Endothelial cell (in vitro differentiated cells): ENCODE measurements at regions not wholly inside any gene's neighbourhood (a gene's known extent, or its start where the extent isn't known, plus 50 kb on each side); places are given as distances from the start of the nearest gene placed in this dataset.

Source experiments
- DNase-seq: peaks from one replicate; pipeline ENCODE4 v3.0.0; 2021; ENCODE audit warnings: low spot score
- H3K27ac Mint-ChIP-seq: one replicate; pipeline ENCODE4 v1.8.0; 2021; ENCODE audit warnings: mixed read lengths, inconsistent platforms; ENCODE audit not compliant: unreplicated experiment
- H3K27me3 Mint-ChIP-seq: one replicate; pipeline ENCODE4 v1.8.0; 2021; ENCODE audit warnings: mild to moderate bottlenecking, moderate library complexity, mixed read lengths, inconsistent platforms; ENCODE audit not compliant: unreplicated experiment
- H3K36me3 Mint-ChIP-seq: one replicate; pipeline ENCODE4 v1.8.0; 2021; ENCODE audit warnings: mild to moderate bottlenecking, low read depth, mixed read lengths, inconsistent platforms; ENCODE audit not compliant: unreplicated experiment
- H3K4me1 Mint-ChIP-seq: one replicate; pipeline ENCODE4 v1.8.0; 2021; ENCODE audit warnings: mild to moderate bottlenecking, mixed read lengths, inconsistent platforms; ENCODE audit not compliant: unreplicated experiment
- H3K4me3 Mint-ChIP-seq: one replicate; pipeline ENCODE4 v1.8.0; 2021; ENCODE audit warnings: mild to moderate bottlenecking, mixed read lengths, inconsistent platforms; ENCODE audit not compliant: unreplicated experiment
- H3K9me3 Mint-ChIP-seq: one replicate; pipeline ENCODE4 v1.8.0; 2021; ENCODE audit warnings: mixed read lengths, inconsistent platforms; ENCODE audit not compliant: unreplicated experiment
- TF ChIP-seq, protein P1 (sequence below): fragments of 200-600 bp; sonication (generic); IDR thresholded peaks from one replicate; pipeline ENCODE4 v1.5.0; 2021; ENCODE audit warnings: antibody characterized with exemption; ENCODE audit not compliant: unreplicated experiment

DNA sequence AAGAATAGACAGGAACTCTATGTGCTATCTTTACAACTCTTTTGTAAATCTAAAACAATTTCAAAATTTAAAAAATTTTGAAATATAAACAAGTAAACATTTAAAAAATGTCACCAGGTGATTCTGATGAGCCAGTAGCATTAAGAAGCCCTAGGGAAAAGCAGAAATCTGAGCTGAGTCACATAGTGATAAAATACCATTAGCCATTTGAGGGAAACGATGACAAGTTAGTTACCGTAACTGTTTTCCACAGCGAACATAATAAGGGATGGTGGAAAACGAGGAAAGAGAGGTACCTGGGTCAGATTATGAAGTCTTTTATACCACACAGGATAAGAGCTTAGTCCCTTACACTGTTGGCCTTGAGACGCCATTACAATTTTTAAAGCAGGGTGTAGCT, 55.5 kb downstream of the PRR15 start:
- TF ChIP-seq, protein P1, sequence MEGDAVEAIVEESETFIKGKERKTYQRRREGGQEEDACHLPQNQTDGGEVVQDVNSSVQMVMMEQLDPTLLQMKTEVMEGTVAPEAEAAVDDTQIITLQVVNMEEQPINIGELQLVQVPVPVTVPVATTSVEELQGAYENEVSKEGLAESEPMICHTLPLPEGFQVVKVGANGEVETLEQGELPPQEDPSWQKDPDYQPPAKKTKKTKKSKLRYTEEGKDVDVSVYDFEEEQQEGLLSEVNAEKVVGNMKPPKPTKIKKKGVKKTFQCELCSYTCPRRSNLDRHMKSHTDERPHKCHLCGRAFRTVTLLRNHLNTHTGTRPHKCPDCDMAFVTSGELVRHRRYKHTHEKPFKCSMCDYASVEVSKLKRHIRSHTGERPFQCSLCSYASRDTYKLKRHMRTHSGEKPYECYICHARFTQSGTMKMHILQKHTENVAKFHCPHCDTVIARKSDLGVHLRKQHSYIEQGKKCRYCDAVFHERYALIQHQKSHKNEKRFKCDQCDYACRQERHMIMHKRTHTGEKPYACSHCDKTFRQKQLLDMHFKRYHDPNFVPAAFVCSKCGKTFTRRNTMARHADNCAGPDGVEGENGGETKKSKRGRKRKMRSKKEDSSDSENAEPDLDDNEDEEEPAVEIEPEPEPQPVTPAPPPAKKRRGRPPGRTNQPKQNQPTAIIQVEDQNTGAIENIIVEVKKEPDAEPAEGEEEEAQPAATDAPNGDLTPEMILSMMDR: no peak
- Mint-ChIP-seq H3K4me1 (no peaks in the 10 kb centered on the region), H3K36me3 (no peaks in the 10 kb centered on the region), H3K27me3 (peaks cover 1% of the 10 kb centered on the region), H3K9me3 (no peaks in the 10 kb centered on the region), H3K27ac (no peak overlapping the region), H3K4me3 (no peak overlapping the region)
- no peak for DNase-seq

DNA sequence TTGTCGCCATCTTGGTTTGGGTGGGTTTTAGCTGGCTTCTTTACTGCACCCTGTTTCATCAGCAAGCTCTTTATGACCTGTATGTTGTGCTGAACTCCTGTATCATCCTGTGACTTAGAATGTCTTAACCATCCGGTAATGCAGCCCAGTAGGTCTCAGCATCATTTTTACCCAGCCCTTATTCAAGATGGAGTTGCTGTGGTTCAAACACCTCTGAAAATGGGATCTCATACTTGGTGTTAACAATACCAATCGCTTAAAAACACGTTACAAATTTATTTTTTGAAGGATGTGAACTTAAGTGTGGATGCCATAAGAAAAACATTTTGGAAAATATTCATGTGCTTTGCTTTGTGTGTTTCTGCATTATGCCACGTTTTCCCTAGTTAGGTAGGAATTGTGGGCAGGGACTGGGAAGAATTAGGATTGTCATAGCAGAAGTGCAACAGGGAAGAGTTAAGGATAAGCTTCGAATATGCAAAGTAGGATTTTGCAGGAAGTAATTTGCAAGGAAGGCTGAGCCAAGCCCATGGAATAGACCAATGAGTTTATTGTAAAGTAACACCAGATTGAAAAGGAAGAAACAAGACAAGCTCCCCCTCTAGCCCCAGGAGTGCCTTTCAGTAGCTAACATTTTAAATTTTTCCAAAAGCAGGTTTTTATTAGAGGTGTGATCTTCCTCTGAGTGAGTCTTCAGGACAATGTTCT, 56.4 kb downstream of the PRR15 start:
- DNase-seq: no peak
- no peaks in the 10 kb centered on the region for H3K9me3 Mint-ChIP-seq
- peaks cover 1% of the 10 kb centered on the region for H3K27me3 Mint-ChIP-seq
- no peak overlapping the region for H3K4me3 Mint-ChIP-seq
- TF ChIP-seq, protein P1: no peak
- H3K27ac Mint-ChIP-seq: no peak overlapping the region
- H3K4me1 Mint-ChIP-seq: no peaks in the 10 kb centered on the region
- H3K36me3 Mint-ChIP-seq: no peaks in the 10 kb centered on the region

DNA sequence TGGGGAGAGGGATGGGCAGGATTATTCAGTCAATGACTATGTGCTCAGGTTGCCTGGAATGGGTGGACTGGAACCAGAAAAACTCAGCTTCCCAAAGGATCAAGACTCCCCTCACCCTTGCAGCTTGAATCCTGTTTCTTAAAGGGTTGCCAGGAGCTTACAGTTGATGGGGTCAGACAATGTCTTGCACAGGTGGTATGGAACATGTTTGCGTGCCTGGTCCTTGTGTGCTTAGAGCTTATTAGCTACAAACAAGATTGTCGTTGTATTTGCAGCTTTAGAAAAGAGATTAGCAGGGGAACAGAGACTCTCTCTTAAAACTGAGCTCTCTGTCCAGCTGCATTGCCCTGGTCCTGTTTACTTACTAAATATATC, 56.9 kb downstream of the PRR15 start:
- no peak for DNase-seq
- no peaks in the 10 kb centered on the region for H3K36me3 Mint-ChIP-seq
- peaks cover 1% of the 10 kb centered on the region for H3K27me3 Mint-ChIP-seq
- no peak overlapping the region for H3K4me3 Mint-ChIP-seq
- TF ChIP-seq, protein P1: no peak
- H3K9me3 Mint-ChIP-seq: no peaks in the 10 kb centered on the region
- no peaks in the 10 kb centered on the region for H3K4me1 Mint-ChIP-seq
- H3K27ac Mint-ChIP-seq: no peak overlapping the region

DNA sequence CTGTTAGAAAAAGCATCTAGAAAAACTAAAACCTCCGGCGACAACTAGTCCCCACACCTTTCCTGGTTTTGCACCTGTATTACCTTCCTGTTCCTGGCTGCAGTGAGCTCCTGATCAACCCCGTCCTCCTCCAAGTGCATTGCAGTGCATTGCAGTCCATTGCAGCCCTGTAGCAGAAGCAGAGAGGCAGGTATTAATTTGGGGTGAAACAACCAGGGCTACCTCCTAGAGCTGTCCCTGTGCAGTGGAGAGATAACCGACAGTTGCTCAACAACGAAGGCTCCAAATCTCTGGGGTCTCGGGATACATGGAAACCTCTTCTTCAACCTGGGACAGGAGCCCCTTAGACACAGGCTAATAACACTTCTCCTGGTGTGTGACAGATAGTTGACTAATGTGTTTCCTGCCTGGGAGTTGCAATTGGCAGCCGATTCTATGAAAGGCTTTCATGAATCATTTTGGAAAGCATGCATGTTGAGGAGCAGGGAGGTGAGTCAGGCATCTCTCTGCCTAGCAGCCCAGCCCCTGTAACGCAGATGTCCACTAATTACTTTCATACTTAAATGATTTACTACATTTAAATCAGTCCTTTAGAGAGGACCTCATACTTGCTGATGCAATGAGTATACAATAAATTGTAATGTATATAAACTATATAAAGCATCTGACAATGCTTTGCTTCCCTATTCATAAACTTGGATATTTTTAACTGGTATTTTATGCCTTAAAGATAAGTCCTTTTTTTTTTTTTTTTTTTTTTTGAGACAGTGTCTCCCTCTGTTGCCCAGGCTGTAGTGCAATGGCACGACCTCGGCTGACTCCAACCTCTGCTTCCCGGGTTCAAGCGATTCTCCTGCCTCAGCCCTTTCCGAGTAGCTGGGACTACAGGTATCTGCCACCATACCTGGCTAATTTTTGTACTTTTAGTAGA, 59.0 kb downstream of the PRR15 start:
- no peak for DNase-seq
- Mint-ChIP-seq H3K9me3 (no peaks in the 10 kb centered on the region), H3K27ac (no peak overlapping the region), H3K36me3 (no peaks in the 10 kb centered on the region), H3K27me3 (peaks cover 1% of the 10 kb centered on the region), H3K4me3 (no peak overlapping the region), H3K4me1 (peaks cover 3% of the 10 kb centered on the region)
- TF ChIP-seq, protein P1: no peak

DNA sequence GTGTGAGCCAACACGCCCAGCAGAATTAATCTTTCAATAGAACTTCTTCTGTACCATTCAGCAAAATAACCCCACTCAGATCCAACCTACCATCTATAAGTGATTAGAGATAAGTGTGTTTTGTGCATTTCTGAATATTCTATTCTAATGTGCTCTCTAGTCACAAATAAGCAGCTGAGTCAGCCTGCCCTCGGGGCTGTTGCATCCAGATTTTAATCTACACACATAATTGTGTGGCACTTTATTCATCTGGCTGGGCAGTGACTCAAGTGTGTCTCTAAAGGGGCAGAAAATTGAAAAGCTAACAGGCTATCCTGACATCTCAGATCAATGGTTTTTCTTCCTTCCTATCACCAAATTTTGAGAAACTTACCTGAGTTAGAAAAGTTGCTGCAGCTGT, 60.3 kb downstream of the PRR15 start:
- Mint-ChIP-seq H3K36me3 (no peaks in the 10 kb centered on the region), H3K4me1 (peaks cover 3% of the 10 kb centered on the region), H3K9me3 (no peaks in the 10 kb centered on the region), H3K4me3 (no peak overlapping the region), H3K27ac (no peak overlapping the region), H3K27me3 (peaks cover 4% of the 10 kb centered on the region)
- no peak for DNase-seq
- TF ChIP-seq, protein P1: no peak
